HCT116 (cell line): ENCODE measurements at regions not wholly inside any gene's neighbourhood (a gene's known extent, or its start where the extent isn't known, plus 50 kb on each side); places are given as distances from the start of the nearest gene placed in this dataset.

Experiments
- ATAC-seq: fragments of 200-7000 bp; cut with Tn5 transposase; 2 replicates; pipeline ENCODE4 v1.9.1; 2020; ENCODE audit warnings: mild to moderate bottlenecking, moderate library complexity
- BruUV-seq: library from RNA; stranded (reverse); fragments of 400-500 nt; replicated peaks from 2 replicates; lab custom pipeline; 2021; lab: Mats Ljungman, UMichigan
- CTCF ChIA-PET: fragments of 300-600 bp; sonication (Branson Sonifier 250); formaldehyde crosslinking; loops from one replicate; lab custom pipeline; 2021; ENCODE audit warnings: antibody characterized with exemption; lab: Charles Lee
- POLR2A ChIA-PET: fragments of 300-600, 350-600 bp; sonication (Branson Sonifier 250); formaldehyde crosslinking; loops from one replicate; lab custom pipeline; 2021; ENCODE audit warnings: antibody characterized with exemption; lab: Charles Lee
- RAD21 ChIA-PET, 2 experiments: fragments of 300-600 bp; sonication (Branson Sonifier 250); formaldehyde crosslinking; loops; one replicate each; lab custom pipeline; 2023; ENCODE audit warnings: low total read pairs in 2 of 2; ENCODE audit not compliant: uncharacterized antibody in 2 of 2, unreplicated experiment in 2 of 2, low non-redundant PET in 1 of 2; lab: Charles Lee
- DNase-seq: peaks from one replicate; pipeline ENCODE4 v3.0.0-alpha.2; 2010; ENCODE audit warnings: low read depth, low spot score
- H2AFZ ChIP-seq: fragments of 200-600 bp; shearing (Covaris generic), sonication (generic); 2 replicates; pipeline ENCODE4 v1.6.1; 2017; ENCODE audit warnings: low read depth, mixed run types, mixed read lengths, antibody characterized with exemption, low read length; ENCODE audit not compliant: poor library complexity, severe bottlenecking
- H3K27ac ChIP-seq: 2 replicates; pipeline ENCODE4 v1.5.1; 2012; ENCODE audit warnings: low read depth, low read length
- H3K27me3 ChIP-seq: fragments of 200-600 bp; sonication (generic); 2 replicates; pipeline ENCODE4 v1.6.1; 2016; ENCODE audit warnings: mixed run types, low read length, mixed read lengths; ENCODE audit not compliant: insufficient read depth
- H3K36me3 ChIP-seq, 2 experiments: fragments of 200-500 bp in 1 of 2; fragments of 200-600 bp in 1 of 2; sonication (Bioruptor generic) in 1 of 2; sonication (generic) in 1 of 2; 2 replicates each; pipeline versions ENCODE4 v1.5.1 to v1.6.1; 2014 to 2016; ENCODE audit warnings: low read length in 2 of 2, inconsistent platforms in 1 of 2, mixed read lengths in 1 of 2, mixed run types in 1 of 2; ENCODE audit not compliant: insufficient read depth in 2 of 2, control insufficient read depth in 1 of 2
- H3K4me1 ChIP-seq, 2 experiments: fragments of 200-600 bp in 1 of 2; sonication (generic) in 1 of 2; 2 replicates each; pipeline versions ENCODE4 v1.5.1 to v1.6.1; 2012 to 2017; ENCODE audit warnings: low read length in 2 of 2, inconsistent platforms in 1 of 2, mild to moderate bottlenecking in 1 of 2, mixed read lengths in 1 of 2, mixed run types in 1 of 2, moderate library complexity in 1 of 2; ENCODE audit not compliant: insufficient read depth in 2 of 2, control insufficient read depth in 1 of 2
- H3K4me2 ChIP-seq: fragments of 200-600 bp; sonication (generic); 2 replicates; pipeline ENCODE4 v1.6.1; 2017; ENCODE audit warnings: mixed run types, low read length, mixed read lengths
- H3K4me3 ChIP-seq, 2 experiments: fragments of 200-600 bp in 1 of 2; sonication (generic) in 1 of 2; replicated peaks in 1 of 2; 2 replicates each; pipeline ENCODE4 v1.5.1; 2011 to 2016; ENCODE audit warnings: low read length in 2 of 2, control low read depth in 1 of 2, low read depth in 1 of 2, mild to moderate bottlenecking in 1 of 2, mixed read lengths in 1 of 2, mixed run types in 1 of 2
- H3K79me2 ChIP-seq: fragments of 200-600 bp; sonication (generic); 2 replicates; pipeline ENCODE4 v1.6.1; 2017; ENCODE audit warnings: mild to moderate bottlenecking, mixed run types, low read length, moderate library complexity, mixed read lengths; ENCODE audit not compliant: insufficient read depth
- H3K9ac ChIP-seq: fragments of 200-600 bp; sonication (generic); 2 replicates; pipeline ENCODE4 v1.6.1; 2016; ENCODE audit warnings: low read length, mixed read lengths
- H3K9me2 ChIP-seq: fragments of 200-600 bp; sonication (generic), shearing (Covaris generic); 2 replicates; pipeline ENCODE4 v1.6.1; 2017; ENCODE audit warnings: mixed run types, mild to moderate bottlenecking, moderate library complexity; ENCODE audit not compliant: insufficient read depth
- H3K9me3 ChIP-seq, 2 experiments: fragments of 200-500 bp in 1 of 2; fragments of 200-600 bp in 1 of 2; sonication (Bioruptor generic) in 1 of 2; sonication (generic) in 1 of 2; 2 replicates each; pipeline ENCODE4 v1.6.1; 2014 to 2017; ENCODE audit warnings: low read length in 2 of 2, mixed read lengths in 2 of 2, inconsistent platforms in 1 of 2, low read depth in 1 of 2, mild to moderate bottlenecking in 1 of 2, mixed run types in 1 of 2, moderate library complexity in 1 of 2; ENCODE audit not compliant: control insufficient read depth in 1 of 2, insufficient read depth in 1 of 2
- H4K20me1 ChIP-seq: fragments of 200-600 bp; sonication (generic), shearing (Covaris generic); 2 replicates; pipeline ENCODE4 v1.6.1; 2017; ENCODE audit warnings: mixed run types, mild to moderate bottlenecking, moderate library complexity; ENCODE audit not compliant: insufficient read depth
- ATF3 ChIP-seq: IDR thresholded peaks from 2 replicates; pipeline ENCODE4 v1.6.1; 2012
- CEBPB ChIP-seq: IDR thresholded peaks from 2 replicates; pipeline ENCODE4 v1.6.1; 2012; ENCODE audit warnings: low read depth
- CTCF ChIP-seq, 3 experiments: fragments of 200-600 bp in 1 of 3; sonication (generic) in 1 of 3; IDR thresholded peaks in 2 of 3; conservative IDR thresholded peaks in 1 of 3; 2 replicates each; pipeline ENCODE4 v1.5.1; 2012 to 2017; ENCODE audit warnings: low read depth in 2 of 3, low read length in 2 of 3, antibody characterized with exemption in 1 of 3, borderline replicate concordance in 1 of 3, control low read depth in 1 of 3, mild to moderate bottlenecking in 1 of 3, mixed read lengths in 1 of 3, mixed run types in 1 of 3, moderate library complexity in 1 of 3; ENCODE audit not compliant: insufficient read depth in 1 of 3
- EGR1 ChIP-seq: IDR thresholded peaks from 2 replicates; pipeline ENCODE4 v1.6.1; 2012; ENCODE audit warnings: low read depth
- EZH2 ChIP-seq: fragments of 200-600 bp; sonication (generic); IDR thresholded peaks from 2 replicates; pipeline ENCODE4 v1.6.1; 2017; ENCODE audit warnings: antibody characterized with exemption, mixed run types
- JUND ChIP-seq: IDR thresholded peaks from 2 replicates; pipeline ENCODE4 v1.6.1; 2012
- RAD21 ChIP-seq: IDR thresholded peaks from 2 replicates; pipeline ENCODE4 v1.6.1; 2012; ENCODE audit warnings: low read depth, mild to moderate bottlenecking
- YY1 ChIP-seq: IDR thresholded peaks from 2 replicates; pipeline ENCODE4 v1.6.1; 2011; ENCODE audit warnings: low read length, low read depth, moderate library complexity, mild to moderate bottlenecking; ENCODE audit not compliant: insufficient replicate concordance; ENCODE audit errors: extremely low read depth
- ZBTB33 ChIP-seq: IDR thresholded peaks from 2 replicates; pipeline ENCODE4 v1.6.1; 2011; ENCODE audit warnings: mild to moderate bottlenecking, low read length, moderate library complexity; ENCODE audit not compliant: insufficient replicate concordance; ENCODE audit errors: extremely low read depth
- ZFX ChIP-seq: fragments of 450-650 bp; IDR thresholded peaks from 2 replicates; pipeline ENCODE4 v1.6.1; 2017
- intact Hi-C: fragments of 100-400 bp; cut with micrococcal nuclease; formaldehyde crosslinking; loops from 2 replicates; pipeline ENCODE4 v1.10.0; 2022

GRCh38 chr5:5699062-5699461 is 276.6 kb downstream of the ICE1 start:
- intact Hi-C loops, result no loop called here
- Histone ChIP-seq H3K79me2 (no peaks in the 10 kb centered on the region), H3K4me2 (no peak overlapping the region), H4K20me1 (no peaks in the 10 kb centered on the region), H3K4me3 (no peak overlapping the region), H3K27me3 (peaks cover 4% of the 10 kb centered on the region; the same call in 1 of the 2 replicates), H3K9me2 (no peaks in the 10 kb centered on the region), H3K9ac (no peak overlapping the region), H3K4me1 (no peaks in the 10 kb centered on the region), H3K36me3 (no peaks in the 10 kb centered on the region), H3K27ac (no peak overlapping the region), H2AFZ (no peak overlapping the region), H3K9me3 (no peaks in the 10 kb centered on the region)
- no TSS peak for BruUV-seq
- RAD21 ChIA-PET, result no interaction called here
- TF ChIP-seq CEBPB (no peak), YY1 (no peak), ATF3 (no peak), RAD21 (peak; percentile 20; the same call in 1 of the 2 replicates), ZFX (no peak), EGR1 (no peak), CTCF (IDR thresholded peaks at IDR 0.05 in 2 of 3, conservative IDR thresholded peaks at IDR 0.05 in 1 of 3; ENCODE audit: borderline replicate concordance in 1 of 3, insufficient read depth in 1 of 3, low read depth in 2 of 3, low read length in 2 of 3) (peak; percentile 11 to 47 (median 32); a peak in 3 of 6 replicates), EZH2 (no peak), ZBTB33 (no peak), JUND (no peak)
- POLR2A ChIA-PET, result no interaction called here
- DNase-seq (no peak), ATAC-seq (no peak)
- CTCF ChIA-PET, result no interaction called here
